TTC549 (cell line): ENCODE measurements at regions not wholly inside any gene's neighbourhood (a gene's known extent, or its start where the extent isn't known, plus 50 kb on each side); places are given as distances from the start of the nearest gene placed in this dataset.

Experiments
- FAIRE-seq: peaks from 2 replicates; lab custom pipeline; 2012; peaks lifted over from hg19 to GRCh38; lab: Jason Lieb, UNC

GRCh38 chr6:164554700-164555476, 754.5 kb downstream of the C6orf118 start:
- FAIRE-seq, result no peak

DNA sequence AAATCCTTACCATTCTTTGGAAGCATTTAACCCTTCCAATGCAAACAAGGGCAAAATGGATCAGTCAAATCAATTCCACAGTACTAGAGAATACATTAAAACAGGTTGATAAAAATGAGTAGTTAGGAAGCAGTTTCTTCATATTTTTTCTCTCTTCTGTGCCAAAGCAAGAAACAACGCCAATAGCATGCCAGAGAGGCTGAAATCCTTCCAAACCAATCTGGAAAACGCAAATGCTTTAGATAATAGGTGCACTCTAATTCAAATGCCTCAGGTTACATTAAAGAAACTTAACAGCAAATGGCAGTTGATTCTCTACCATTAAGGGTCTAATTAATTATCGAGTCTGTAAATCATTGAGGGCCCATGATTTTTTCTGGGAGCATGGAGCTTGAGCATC, 755.2 kb downstream of the C6orf118 start:
- no peak for FAIRE-seq

DNA sequence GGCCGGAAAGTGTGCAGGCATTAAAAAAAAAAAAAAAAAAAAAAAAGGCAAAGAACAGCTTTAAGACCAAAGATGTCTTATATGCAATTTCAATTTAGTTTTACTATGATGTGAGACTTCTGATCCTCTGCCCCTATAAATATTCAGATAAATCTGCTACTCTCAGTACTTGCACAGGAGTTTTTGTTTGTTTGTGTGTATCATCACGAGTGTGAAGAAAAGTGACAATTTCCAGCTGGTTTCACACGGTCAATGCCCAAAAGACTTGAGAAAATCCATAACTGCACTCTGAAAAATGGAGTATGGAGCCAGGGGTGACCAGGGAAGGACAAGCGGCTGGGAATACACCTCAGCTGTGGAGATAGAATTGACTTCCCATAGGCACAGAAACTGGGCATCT, 757.7 kb downstream of the C6orf118 start:
- FAIRE-seq, result no peak

GRCh38 chr6:164547076-164547475, 762.3 kb downstream of the C6orf118 start:
- no peak for FAIRE-seq

GRCh38 chr6:164546263-164546662, 763.1 kb downstream of the C6orf118 start:
- no peak for FAIRE-seq

DNA sequence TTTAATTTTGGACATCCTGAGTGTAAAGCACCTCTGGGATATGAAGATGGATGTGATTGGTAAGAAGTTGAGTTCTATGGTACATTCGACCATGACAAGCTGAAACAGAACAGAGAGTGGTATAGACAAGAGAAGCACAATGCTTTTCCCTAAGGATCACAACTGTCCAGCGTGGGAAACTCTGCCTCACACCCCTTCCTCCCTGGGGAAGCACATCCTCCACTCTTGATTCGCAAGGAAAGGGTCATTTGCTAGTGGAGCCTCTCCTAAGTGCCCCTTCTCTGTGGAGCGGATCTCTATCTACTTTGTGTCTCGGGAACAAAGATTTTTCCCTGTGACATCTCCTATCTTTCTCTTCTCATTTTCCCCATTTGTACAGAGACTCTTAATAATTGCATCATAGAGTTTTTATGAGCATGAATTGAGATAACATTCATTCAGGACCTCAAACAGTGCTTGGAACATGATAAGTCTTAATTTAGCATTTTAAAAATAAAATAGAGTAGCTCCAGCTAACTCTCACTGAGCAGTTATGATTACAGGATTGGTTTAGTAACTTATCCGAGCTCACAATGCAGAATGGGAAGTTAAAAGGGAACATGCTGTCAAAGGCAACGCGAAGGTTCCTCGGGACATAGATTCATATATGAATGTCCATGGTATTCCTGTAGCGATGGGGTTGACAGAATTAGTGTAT, 775.2 kb downstream of the C6orf118 start:
- FAIRE-seq, result no peak

- no peak for FAIRE-seq
Measured at GRCh38 chr6:164533045-164533362, 776.4 kb downstream of the C6orf118 start.

GRCh38 chr6:164532198-164533044, 777.0 kb downstream of the C6orf118 start:
- no peak for FAIRE-seq

- FAIRE-seq, result no peak
Measured at GRCh38 chr6:164531736-164532135, 777.7 kb downstream of the C6orf118 start.

- FAIRE-seq, result no peak
Measured at GRCh38 chr6:164528539-164528938, 780.9 kb downstream of the C6orf118 start.

- no peak for FAIRE-seq
Measured at GRCh38 chr6:164523087-164523654, 786.2 kb downstream of the C6orf118 start.

DNA sequence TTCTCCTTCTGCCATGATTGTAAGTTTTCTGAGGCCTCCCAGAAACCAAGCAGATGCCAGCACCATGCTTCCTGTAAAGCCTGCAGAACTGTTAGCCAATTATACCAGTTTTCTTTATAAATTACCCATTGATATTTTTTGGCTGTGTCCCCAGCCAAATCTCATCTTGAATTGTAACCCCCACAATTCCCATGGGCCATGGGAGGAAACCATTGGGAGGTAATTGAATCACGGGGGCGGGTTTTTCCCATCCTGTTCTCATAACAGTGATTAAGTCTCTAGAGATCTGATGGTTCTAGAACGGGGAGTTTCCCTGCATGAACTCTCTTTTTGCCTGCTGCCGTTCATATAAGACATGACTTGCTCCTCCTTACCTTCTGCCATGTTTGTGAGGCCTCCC, 788.5 kb downstream of the C6orf118 start:
- no peak for FAIRE-seq

GRCh38 chr6:164507206-164507940, 802.0 kb downstream of the C6orf118 start:
- no peak for FAIRE-seq

- no peak for FAIRE-seq
Measured at GRCh38 chr6:164505425-164505824, 804.0 kb downstream of the C6orf118 start.

DNA sequence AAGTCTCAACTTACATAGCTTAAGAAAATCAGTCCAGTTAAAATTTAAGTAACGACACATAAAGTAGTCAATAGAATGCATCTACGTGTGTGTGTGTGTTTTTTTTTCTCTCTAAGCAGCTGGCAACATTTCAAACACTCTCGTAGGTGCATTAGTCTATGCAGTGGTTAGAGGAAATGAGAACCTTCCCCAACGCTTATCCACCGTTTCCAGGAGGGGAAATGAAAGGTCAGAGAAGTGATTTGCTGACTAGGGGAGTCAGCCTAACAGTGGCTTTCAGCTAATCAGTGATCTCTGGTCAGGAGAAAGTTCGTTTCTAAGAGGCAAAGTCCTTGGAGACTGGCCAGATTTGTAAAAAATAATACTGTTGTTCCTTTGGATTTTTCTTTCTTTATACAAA, 806.6 kb downstream of the C6orf118 start:
- no peak for FAIRE-seq

DNA sequence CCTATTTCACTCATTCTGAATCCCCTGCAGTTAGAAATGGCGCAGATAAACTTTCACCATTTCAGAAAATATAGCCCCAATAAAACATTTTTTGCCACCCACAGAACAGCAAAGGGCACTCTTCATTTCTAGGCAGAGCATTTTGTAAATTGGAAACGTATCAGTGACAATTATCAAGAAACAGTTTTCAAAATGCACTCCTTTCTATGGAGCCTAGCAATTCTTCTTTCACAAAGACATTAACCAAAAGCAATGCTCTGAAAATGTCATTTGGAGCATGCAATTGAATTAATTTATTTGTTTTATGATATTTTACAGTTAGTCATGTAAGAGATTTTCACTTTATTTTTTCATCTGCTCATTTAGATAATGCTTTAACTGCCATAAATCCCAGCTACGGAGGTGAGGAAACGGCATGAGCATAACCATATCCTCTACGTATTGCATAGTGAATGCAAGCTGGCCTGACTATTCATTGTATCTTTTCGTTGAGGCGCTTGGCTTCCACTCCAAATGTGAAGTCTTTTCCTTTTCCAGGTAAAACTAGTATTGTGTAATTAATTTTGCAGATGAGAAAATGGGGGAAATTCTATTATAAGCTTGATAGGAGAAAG, 813.4 kb downstream of the C6orf118 start:
- no peak for FAIRE-seq

- FAIRE-seq, result no peak
Measured at GRCh38 chr6:164478426-164478825, 831.0 kb downstream of the C6orf118 start.

GRCh38 chr6:164477790-164478189, 831.6 kb downstream of the C6orf118 start:
- no peak for FAIRE-seq

- FAIRE-seq, result no peak
Measured at GRCh38 chr6:164477101-164477500, 832.3 kb downstream of the C6orf118 start.

- FAIRE-seq, result no peak
Measured at GRCh38 chr6:164469276-164469949, 840.0 kb downstream of the C6orf118 start.

GRCh38 chr6:164455835-164456234, 853.6 kb downstream of the C6orf118 start:
- FAIRE-seq, result no peak
